Stimulated activated CD4-positive, alpha-beta T cell treated with anti-CD3 and anti-CD28 coated beads, Interleukin-12 subunit alpha, Interleukin-12 subunit beta, amount 100 ng/mL, for 48 hours (primary cell): ENCODE measurements at regions not wholly inside any gene's neighbourhood (a gene's known extent, or its start where the extent isn't known, plus 50 kb on each side); places are given as distances from the start of the nearest gene placed in this dataset.

Source experiments
- DNase-seq, 3 donors: peaks; one replicate each; pipeline ENCODE4 v3.0.0-alpha.2; 2020; ENCODE audit warnings: low read depth in 2 of 3, low spot score in 1 of 3

DNA sequence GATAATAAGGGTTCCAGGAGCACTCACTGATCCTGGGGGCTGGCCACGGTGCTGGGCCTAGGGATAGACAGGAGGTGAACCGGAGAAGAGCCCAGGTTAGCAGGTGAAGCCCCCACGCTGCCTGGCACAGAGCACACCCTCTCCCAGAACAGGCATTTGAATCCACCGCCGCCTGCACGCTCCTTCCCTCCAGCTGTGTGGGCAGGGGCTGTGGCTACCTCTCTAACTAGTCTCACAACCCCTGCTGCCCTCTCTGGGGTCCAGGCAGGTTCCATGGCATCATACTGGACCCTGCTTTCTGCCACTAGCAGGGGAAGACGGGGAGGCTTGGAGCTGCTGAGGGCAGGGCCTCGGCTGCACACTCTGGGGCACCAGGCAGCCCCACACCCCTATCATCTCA, 358.0 kb downstream of the CTTN start:
- no peak for DNase-seq

DNA sequence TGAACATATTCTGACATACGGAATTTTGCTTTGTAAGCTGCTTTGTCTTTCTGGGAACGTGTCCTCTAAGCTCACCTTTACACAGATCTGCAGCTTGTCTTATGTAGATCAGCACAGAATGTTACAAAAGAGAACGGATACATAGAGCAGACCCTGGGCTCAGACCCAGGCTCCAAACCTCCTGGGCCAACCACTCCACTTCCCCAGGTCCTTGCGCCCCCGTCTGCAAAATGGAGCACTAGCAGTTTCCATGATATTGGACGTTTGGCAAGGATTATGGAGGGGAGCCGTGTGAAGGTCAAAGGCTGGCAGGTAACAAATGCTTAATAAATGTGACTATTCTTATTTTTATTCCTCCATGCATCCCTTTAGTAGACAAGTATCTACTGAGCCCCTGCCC, 358.4 kb downstream of the CTTN start:
- DNase-seq = no peak

DNA sequence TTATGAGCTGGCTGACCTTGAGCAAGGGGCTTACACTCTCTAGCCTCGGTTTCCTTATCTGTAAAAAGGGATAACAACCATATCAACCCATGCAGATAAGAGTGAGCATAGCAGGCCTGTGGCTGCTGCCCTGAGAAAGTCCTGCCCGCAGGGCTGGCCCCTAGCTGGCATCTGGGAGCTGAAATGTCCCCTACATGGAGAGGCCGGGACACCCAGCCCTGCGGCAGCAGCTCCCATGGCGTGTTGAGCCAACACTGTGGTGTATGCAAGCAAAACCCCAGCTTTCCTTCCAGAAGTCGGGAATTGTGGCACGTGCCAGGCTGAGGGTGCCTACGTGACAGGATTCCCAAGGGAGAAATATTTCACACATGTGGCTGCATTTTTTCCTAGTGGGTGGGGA, 358.9 kb downstream of the CTTN start:
- no peak for DNase-seq

DNA sequence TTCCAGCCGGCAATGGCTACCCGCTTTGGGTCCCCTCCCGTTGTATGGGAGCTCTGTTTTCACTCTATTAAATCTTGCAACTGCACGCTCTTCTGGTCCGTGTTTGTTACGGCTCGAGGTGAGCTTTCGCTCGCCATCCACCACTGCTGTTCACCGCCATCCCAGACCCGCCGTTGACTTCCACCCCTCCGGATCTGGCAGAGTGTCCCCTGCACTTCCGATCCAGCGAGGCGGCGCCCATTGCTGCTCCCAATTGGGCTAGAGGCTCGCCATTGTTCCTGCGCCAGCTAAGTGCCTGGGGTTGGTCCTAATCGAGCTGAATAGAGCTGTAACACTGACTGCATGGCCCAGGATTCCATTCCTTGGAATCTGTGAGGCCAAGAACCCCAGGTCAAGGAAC, 359.9 kb downstream of the CTTN start:
- DNase-seq = no peak

DNA sequence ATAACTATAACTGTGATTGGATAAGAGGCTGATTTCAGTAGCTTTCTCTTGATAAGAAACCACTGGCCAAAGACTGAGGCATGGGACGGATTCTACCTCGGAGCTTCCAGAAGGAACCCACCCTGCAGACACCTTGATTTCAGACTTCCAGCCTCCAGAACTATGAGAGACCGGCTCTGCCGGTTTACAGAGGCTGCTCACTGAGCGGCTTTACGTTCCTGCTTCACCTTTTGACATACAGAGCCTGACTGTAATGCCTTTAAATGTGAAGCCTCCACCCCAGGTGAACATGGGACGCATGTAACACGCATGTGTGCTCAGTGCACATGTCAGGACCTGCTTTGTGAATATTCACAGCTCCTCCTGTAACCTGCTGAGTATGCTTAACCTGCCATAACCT, 361.5 kb downstream of the CTTN start:
- DNase-seq = no peak

DNA sequence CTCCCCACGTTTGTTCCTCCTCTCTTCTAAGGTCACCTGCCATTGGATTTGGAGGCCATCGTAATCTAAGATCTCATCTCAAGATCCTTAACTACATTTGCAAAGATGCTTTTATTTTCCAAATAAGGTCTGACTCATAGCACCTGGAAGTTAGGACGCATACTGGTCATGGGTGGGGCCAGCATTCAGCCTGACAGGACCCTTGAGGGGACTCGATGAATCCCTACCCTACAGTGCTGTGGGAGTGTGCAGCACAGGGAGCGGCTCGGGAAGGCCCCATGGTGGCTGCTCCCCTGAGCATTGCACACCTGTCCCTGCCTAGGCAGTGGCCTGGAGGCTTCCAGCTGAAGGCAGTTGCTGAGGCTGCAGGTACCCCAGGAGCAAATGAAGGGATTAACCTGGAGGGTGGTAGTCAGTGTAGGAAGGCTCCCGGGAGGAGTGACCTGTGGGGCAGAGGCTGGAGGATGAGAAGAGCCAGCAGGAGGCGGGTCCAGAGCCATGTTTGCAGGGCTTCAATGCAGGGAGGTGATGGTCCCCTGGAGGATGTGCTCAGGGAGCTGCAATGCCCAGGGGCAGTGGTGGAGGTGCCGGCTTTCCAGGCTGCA, 362.2 kb downstream of the CTTN start:
- DNase-seq = no peak

DNA sequence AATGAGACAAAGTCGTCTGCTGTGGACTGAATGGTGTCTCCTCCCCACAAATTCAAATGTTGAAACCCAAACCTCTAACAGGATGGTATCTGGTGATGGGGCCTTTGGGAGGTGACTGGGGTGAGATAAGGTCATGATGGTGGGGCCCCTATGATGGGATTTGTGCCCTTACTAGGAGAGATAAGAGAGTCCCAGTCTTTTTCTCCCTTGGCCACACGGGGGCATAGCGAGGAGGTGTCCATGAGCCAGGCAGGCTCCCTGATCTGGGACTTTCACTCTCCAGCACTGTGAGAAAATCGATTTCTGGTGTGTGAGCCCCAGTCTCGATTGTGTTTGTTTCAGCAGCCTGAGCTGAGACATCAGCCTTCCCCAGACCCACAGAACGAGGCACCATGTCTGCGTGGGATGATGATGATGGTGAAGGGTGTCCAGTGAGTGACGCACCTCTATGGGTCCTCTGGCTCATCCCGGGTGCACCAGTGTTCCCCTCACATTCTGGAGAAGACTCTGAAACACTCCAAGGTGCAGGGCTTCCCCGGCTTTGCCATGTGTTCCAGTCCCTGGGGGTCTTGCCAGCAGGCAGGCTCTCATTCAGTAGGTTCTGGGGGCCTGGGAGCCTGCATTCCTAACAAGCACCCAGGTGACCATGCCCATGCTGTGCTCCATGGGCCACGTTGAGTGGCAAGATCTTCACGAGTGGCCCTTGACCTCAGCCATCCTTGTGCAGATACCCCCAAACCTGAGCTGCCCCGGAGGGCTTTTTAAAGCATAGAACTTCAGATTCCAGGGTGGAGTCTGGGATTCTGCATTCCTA, 363.0 kb downstream of the CTTN start:
- DNase-seq = no peak

DNA sequence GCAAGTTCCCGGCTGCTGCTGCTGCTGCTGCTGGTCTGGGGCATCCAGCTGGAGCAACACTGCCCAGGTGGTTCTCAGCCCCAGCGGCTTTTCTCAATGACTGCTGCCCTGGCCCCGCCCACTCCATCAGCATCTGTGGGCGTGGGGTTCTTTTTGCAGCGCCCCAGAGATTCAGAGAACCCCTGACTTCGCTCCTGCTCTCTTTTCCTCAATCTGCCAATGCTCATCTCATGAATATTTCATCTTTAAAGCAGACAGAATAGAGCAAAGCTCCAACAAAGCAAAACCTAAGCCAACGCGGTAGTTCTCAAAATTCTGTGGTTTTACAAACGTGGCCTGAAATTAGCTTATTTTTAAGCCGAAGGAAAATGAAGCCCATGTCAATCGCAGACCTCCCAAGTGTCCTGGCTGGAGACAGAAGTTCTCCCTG, 363.6 kb downstream of the CTTN start:
- no peak for DNase-seq

DNA sequence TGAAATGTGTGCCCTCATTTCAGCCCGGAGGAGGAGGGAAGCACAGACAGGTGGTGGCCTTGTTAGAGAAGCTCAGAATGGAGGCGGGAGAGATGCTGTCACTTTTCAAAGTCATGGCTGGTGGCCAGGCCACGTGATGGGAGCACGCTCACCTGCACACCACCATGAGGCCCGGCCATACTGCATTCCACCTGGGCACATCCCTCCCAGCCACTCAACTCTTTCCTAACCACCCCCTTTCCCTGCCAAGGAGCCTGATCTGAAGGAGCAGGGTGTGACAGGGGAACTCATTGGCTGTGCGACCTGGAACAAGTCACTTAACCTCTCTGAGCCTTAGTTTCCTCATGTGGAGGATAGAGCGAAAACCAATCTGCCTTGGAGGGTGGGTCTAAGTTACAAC, 364.5 kb downstream of the CTTN start:
- no peak for DNase-seq

DNA sequence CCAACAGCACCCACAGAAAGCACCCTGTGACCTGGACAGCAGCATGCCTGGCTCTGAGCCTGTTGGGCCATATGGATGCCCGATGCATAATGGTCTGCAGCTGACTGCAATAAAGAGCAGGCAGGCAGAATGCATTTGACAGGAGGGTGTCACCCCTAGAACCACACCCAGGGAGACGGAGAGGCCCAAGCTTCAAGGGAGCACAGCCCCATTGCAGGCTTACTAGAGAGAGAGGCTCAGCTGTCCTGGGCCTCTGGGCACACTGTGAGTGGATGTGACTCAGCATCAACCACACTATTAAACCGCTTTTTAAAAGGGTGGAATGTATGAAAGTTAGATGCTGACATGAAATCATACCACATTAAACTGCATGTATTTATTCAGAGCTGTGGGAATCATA, 365.3 kb downstream of the CTTN start:
- no peak for DNase-seq

DNA sequence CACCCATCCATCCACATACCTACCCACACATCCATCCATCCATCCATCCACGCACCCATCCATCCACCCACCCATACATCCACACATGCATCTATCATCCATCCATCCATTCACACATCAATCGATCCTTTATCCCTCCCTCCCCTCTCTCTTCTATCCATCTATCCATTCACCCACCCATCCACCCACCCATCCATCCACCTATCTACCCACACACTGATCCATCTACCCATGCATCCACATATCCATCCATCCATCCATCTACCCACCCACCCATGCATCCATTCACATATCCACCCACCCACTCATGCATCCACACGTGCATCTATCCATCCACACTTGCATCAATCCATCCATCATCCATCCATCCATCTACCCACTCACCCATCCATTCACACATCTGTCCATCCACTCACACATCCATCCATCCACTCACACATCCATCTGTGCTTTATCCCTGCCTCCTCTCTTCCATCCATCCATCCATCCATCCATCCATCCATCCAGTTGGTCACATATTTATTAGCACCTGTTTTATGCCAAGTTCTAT, 366.1 kb downstream of the CTTN start:
- DNase-seq = no peak

DNA sequence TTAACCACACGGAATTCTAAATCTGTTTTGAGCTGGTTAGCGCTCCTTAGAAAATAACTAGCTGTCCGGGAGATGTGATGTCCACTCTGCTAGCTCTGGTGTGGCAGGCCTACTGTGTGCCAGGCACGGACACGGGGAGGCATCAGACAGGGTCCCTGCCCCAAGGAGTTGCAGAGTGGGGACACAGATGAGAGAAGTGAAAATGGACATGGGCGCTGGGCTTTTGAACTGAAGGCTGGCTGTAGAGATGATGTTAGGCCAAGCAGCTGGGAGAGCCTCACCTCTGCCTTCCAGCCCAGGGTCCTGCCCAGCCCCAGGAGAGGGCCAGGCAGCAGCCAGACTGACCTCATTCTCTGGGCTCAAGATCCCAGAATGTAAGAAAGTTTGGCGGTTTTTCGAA, 368.6 kb downstream of the CTTN start:
- no peak for DNase-seq

DNA sequence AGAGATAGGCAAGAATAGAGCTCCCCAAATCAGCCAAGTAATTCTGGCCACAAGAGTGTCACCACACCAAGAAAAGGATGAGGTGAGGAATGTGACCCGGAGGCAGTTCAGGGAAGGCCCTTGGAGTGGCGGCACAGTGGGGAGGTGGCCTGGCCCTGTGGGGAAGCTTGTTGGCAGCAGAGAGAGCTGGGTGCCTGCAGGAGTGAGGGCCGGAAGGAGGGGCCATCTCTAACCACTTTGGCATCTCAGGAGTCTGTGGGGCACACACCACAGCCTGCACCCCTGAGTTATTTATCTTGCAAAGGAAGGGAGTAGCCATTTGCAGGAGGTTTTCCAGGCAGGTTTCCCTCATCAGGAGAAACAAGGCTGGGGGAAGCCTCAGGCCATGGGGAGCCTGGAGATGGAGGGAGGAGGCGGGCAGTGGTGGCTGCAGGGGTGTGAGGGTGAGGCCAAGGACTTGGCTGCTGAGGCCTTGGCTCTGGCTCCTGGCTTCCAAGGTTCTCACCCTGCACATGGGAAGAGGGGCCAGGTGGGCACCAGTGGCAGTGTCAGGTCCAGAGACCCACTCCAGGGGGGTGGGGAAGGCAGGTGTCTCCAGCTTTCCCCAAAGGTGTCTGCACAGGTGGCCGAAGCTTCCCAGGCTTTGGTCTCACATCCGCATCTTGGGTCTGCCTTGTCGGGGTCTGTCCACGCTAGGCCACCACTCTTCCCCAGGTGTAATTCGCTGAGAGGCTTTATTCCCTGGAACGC, 370.2 kb downstream of the CTTN start:
- DNase-seq = no peak

DNA sequence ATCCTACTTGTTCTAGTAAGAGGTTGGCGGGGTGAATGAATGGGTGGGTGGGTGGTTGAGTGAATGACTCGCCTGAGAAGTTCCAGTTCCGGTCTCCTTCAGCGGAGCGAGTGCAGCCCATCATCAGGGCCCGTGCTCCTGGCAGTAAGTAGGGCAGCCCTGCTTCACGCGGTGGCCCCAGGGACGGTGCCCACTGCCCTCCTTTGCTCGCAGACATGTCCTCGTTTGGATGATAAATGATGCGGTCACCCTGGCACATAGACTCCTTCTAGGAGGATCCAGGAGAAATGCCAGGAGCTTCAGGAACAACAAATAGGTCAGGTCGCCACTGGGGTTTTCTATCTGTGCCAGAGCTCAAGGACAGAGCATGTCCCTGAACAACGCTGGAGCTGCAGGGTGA, 370.8 kb downstream of the CTTN start:
- no peak for DNase-seq

DNA sequence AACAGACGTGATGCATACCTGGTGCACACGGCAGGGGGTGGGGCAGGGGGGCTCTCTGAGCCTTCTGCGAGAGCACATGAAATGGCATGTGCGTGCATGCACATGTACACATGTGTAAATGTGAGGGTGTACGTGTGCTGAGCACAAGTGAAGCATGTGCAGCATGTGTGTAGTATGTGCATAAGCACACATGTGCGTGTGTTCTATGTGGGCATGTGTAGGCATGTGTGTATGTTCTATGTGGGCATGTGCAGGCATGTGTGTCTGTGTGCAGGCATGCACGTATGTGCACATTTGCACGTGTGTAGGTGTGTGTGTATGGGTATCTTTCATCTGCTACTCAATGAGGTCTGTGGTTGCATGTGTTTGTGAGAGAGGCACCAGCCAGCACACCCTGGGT, 371.2 kb downstream of the CTTN start:
- DNase-seq = no peak

DNA sequence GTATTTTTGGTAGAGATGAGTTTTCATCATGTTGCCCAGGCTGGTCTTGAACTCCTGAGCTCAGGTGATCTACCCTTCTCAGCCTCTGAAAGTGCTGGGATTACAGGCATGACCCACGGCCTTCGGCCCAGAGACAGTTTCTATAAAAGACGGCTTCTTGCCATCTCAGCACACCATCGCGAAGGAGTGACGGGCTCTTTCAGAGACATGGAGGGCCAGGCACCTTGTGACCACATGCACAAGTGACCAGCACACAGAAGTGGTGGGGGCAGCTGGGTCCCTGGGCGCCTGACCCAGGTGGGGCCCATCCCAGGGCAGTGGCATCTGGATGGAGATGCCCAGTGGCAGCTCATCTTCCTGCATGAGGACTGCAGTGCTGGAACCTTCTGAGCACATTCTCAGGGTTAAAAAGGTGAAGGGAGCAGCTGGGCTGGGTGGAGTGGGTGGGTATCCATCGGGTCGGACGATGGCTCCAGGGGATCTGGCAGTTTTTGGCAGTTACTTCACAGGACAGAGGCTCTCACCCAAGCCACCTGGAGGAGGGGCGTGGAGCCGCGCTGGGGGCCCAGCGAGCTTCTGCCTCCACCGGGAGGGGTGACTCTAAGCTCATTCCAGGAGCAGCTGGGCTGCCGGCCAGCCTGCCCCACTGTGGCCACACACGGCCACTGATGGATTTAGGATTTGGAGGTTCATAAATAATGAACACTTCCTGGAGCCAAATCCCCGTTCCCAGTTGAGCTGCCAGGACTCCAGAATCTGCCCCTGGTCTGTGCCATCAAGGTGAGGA, 373.0 kb downstream of the CTTN start:
- DNase-seq = no peak

DNA sequence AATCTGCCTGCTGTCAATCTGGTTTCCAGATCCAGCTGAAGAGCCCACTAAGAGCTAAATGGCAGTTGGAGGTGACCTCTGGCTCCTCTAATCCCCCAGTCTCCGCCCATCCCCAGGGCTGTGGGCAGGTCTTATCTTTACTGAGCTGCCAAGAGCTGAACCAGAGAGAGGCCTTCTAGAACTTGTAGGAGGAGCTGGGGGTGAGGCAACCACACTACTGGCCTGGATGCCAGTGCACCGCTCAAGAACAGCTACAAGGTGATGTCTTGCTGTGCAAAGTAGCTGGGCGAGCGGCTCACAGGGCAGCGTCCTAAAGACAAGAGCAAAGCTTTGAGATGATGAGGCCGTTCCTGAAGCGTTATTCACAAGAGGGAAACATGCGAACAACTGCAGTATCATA, 374.6 kb downstream of the CTTN start:
- DNase-seq = no peak

DNA sequence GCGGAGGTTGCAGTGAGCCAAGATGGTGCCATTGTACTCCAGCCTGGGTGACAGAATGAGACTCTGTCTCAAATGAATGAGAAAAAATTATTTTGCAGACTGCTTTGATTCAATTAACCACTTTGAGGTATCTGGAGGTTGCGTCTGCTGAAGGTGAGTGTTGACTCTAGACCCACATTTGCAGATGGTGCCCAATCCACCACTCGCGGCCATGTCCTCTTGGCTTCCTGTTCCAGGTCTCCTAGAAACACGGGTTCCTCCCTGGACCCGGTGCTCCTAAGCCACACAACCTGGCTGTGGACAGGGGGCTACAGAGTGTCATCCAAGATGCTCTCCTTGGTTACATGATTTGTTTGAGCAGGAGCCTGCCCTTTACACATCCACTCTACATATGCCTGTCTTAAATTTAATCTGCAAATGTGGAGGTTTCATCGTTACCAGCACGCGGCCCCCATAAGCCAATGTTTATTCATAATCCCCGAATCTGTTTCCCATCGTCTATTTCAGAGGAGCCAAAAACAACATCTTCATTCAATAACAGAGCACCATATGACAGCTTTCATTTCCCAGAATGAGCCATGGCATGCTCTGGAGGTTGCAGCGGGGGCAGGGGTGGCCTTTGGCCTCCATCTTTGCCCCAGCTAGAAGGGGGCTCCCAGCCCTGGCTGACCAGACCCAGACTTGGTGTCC, 377.2 kb downstream of the CTTN start:
- no peak for DNase-seq

DNA sequence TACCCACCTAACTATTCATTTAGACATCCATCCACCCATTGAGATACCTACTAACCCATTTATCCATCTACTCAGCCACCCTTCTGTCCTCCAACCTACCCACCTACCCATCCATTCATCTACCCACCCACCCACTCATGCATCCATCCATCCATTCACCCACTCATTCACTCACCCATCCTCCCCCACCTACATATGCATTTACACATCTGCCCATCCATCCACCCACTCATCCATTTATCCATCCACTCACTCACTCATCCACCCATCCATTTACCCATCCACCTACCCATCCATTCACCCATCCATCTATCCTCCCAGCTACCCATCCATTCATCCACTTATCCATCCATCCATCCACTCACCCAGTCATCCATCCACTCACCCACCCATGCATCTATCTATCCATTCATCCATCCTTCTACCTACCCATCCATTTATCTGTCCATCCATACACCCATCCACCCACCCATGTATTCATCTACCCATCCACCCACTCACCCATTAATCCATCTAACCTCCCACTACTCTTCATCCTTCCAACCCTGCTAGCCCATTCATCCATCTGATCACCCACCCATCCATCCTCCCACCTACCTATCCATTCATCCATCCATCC, 378.7 kb downstream of the CTTN start:
- DNase-seq = no peak

DNA sequence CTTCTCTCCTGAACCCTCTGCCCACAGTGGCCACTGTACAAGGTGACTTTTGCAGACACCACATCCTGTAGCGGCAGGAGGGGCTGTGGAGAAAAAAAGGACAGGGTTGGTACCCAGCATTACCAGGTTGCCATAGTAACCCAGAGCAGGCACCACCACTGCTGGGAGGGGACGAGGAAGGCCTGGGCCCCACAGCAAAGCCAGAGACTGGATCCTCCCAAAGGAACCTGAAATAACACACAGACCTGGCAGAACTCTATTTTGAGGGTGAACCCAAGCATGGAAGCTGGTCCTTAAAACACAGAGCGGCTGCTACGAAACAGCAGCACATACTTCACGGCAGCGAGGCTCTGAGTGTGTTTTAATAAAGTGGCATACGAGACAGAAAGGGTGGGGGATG, 380.6 kb downstream of the CTTN start:
- no peak for DNase-seq
